HG02623 (cell line): ENCODE measurements at regions not wholly inside any gene's neighbourhood (a gene's known extent, or its start where the extent isn't known, plus 50 kb on each side); places are given as distances from the start of the nearest gene placed in this dataset.
"Not testable (repeated sequence)": the region's sequence is repeated elsewhere in the genome, so short reads cannot be mapped to it uniquely, and the experiment has no call there.

Experiments
- ATAC-seq: cut with Tn5 transposase; IDR thresholded peaks from one replicate; pipeline ENCODE4 v1.9.1; 2021; ENCODE audit warnings: moderate library complexity; ENCODE audit not compliant: unreplicated experiment

DNA sequence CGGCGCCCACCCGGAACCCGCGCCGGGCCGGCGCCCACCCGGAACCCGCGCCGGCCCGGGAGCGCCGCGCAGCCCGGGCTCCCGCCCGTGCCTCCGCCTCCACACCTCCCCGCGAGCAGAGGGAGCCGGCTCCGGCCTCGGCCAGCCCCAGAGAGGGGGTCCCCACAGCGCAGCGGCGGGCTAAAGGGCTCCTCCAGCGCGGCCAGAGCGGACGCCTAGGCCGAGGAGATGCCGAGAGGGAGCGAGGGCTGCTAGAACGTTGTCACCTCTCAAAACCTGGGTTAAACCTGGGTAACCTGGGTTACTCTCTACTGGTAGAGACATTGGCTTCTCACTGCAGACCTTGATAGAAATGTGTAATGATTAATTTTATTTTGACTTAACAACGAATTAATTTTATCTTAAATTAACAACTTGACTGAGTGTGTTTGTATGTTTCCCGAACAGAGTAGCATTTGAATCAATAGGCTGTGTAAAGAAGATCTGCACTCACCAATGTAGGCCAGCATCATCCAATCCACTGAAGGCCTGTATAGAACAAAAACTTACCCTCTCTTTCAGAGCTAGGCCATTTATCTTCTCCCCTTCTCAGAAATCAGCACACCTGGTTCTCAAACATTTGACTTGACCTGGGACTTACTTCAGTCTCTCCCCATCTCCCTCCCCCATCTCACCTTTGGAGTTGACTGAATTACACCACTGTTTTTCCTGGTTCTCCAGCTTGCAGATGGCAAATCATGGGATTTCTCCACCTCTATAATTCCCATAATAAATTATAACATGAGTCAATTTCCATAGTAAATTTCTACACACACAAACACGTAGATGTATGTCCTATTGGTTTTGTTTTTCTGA, 242.7 kb downstream of the ASXL3 start:
- ATAC-seq: no peak

DNA sequence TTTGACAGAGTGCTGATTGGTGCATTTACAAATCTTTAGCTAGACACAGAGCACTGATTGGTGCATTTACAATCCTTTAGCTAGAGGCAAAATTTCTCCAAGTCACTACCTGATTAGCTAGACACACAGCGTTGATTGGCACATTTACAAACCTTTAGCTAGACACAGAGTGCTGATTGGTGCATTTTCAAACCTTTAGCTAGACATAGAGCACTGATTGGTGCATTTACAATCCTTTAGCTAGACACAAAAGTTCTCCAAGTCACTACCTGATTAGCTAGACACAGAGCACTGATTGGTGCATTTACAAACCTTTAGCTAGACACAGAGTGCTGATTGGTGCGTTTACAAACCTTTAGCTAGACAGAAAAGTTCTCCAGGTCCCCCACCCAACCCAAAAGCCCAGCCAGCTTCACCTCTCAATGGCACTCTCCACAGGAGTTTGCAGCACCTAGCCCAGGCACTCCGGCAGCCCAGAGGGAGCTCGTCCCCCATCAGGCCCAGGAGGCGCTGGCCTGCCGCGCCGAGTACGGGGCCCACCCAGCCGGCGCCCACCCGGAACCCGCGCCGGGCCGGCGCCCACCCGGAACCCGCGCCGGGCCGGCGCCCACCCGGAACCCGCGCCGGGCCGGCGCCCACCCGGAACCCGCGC, 241.8 kb downstream of the ASXL3 start:
- not testable (repeated sequence) for ATAC-seq

DNA sequence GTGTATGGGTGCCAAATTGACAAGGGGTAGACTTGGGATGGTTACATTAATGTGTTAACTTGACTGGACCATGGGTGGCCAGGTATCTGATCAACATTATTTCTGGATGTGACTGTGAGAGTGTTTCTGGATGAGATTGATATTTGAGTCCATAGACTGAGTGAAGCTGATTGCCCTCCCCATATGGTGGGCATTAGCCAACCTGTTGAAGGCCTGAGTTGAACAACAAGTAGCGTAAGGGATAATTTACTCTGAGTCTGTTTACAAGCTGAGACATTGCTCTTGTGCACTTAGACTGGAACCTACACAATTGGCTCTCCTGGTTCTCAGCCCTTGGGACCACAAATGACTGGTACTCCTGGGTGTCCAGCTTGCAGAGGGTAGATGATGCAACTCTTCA, 240.1 kb downstream of the ASXL3 start:
- no peak for ATAC-seq

DNA sequence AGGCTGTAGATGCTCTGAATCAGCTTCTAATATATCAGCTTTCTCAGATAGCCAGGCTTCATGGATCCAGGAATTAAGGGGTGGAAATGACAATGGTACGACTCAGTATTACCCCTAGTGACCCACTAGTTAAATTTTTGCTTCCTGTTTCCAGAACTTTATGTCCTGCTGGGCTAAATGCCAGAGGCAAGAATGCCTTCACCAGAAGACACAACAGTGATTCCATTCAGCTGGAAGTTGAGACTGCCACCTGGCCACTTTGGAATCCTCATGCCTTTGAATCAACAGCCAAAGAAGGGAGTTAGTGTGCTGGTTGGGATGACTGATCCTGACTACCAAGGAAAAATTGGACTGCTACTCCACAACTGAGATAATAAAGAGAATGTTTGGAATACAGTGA, 239.1 kb downstream of the ASXL3 start:
- ATAC-seq: no peak

DNA sequence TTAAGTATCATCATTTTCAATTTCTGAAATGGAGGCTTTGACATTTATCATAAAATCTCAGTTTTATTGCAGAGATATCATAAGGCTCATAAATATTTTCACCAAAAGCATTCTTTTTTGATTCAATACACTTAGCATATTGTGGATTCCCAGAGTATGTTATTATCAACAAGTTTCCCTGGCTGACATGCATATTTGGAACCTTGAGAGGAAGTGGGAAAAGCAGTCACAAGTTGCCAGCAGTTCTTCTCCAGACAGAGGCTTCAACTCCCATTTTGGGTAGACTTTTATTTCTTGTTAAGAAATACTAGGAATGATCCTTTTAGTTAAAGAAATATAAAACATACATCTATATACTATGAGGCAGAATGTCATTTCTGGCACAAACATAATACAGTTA, 236.5 kb downstream of the ASXL3 start:
- ATAC-seq: no peak

DNA sequence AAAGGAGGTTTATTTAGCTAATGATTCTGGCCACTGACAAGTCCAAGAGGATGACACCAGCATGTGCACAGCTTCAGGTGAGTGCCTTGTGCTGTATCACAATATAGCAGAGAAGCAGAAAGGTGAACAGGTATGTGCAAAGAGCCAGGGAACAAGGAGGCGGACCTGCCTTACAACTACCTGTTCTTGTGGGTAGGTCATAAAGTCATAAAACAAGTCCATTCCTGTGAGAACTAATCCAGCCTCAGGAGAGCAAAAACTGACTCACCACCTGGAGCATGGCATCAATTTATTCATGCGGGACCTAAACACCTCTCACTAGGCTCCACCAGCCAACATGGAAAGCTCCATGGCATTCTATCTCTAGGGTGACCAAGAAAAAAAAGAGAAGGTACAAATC, 234.2 kb downstream of the ASXL3 start:
- ATAC-seq: no peak

DNA sequence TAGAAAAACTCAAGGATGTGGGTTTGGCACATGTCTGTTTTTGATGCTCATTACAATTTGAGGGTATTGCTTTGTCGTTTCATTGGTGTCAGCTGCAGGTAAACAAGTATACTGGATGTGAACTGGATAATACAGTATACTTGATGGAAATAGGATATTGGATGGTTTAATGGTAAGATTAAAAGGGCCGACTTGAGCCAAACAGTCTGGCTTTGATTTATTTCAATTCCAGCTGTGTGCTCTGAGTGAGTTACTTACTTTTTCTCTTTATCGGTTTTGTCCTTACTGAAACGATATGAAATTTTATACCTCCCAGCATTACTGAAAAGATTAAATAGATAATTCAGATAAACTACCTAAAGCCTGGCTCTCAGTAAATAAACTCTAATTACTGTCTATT, 227.6 kb downstream of the ASXL3 start:
- ATAC-seq: no peak

DNA sequence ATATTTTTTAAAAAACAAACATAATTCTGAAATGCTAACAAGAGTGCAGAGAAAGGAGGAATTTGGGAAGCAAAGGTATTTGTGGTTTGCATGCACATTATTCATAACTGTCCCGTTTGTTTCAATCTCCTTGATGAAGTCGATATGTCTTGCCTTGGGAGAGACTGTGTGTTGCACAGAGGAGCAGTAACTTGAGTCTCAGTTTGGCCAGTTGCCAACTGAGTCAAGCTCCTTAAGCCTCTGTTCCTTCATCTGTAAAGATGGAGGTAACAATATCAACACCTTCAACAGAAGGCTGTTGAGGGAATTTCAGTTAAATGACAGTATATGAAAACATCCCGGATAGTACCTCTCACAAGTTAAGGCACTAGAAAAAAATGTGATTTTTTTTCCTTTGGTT, 226.2 kb downstream of the ASXL3 start:
- no peak for ATAC-seq

DNA sequence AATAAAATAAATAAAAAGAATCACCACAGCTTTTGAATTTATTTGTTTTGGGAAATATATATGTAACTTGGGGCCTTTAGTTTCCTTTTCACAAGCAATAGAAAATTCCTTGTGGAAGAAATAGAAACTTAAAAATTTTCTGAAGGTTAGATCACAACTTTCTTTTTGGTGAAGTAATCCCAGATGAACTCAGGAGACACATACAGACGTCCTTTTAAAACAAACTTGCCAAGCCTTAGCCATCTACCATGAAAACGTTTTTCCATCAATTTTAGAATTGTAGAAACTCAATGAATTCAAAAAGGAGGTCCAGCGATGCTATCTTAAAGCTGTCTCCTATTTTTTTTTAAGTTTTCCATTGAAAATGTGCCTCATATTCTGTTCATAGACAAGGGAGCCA, 225.6 kb downstream of the ASXL3 start:
- ATAC-seq: no peak

DNA sequence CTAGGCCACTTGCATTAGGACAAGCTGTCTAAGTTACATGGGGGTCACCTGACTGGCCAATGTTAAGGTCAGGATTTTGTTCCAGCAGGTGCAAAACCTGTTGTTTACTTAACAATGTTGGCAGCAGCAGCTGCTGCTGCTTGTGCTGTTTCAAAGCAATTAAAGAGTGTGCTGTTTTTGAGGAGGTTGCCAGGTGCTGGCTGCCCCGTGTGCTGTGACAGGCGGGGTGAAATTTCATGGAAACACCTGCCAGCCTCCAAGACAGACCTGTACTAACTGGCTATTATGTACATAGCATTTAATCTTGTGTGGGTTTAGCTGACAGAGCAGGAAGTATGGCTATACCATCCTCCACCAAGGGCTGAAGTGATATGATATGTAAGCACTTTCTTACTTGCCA, 224.9 kb downstream of the ASXL3 start:
- ATAC-seq: no peak
